ENCODE measurements at regions not wholly inside any gene's neighbourhood (a gene's known extent, or its start where the extent isn't known, plus 50 kb on each side); places are given as distances from the start of the nearest gene placed in this dataset.

DNA sequence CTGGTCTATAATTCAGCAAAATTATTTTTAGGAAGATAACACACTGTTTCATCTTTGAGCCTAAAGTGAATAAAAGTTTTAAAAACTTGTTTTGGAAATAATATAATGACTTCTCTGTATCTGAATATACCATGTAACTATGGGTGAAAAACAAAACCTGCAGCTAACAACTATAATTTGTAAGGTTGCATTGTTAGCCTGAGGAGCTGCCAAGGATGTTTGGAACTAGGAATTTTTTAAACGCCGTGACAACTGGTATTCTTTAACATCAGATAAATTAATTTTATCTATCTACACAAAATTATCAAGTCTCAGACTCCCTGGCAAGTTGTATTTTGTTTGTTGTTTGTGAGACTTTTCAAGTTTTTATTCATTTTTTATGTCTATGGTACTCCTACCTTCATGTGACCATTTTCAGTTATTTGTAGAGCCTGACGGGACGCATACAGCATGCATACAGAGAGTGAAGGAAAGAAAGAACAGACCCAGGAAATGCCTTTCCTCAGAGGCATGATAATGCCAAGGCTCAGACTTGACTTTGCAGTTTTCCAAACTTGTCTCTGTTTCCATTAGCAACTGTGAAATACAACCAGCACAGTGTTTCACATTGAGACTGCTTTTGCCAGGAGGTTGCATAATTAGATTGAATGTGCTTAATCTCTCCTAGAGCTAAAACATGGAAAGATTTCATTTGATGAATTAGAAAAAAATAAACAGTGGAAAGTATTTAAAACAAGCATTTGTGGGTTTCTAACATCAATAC lies 60.8 kb upstream of the ARHGEF26 start:
- DNase-seq (ENCODE audit: low spot score): no peak

DNA sequence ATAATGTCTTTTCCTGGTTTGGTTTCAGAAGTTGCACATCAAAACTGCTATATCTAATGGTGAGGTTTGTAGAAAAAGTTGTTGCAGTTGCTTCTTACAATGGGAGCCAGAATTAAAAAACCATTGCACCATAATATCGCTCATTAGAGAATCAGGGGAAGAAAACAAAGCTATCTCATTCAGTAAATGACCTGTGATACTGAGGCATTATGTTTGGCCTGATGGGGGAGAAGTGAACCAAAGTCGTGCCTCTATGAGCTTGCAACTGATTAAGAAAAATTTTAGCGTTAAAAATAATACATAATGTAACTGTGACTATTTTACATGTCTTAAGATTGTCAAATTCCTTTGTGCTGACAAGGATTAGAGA lies 60.2 kb upstream of the ARHGEF26 start:
- DNase-seq (ENCODE audit: low spot score): no peak

DNA sequence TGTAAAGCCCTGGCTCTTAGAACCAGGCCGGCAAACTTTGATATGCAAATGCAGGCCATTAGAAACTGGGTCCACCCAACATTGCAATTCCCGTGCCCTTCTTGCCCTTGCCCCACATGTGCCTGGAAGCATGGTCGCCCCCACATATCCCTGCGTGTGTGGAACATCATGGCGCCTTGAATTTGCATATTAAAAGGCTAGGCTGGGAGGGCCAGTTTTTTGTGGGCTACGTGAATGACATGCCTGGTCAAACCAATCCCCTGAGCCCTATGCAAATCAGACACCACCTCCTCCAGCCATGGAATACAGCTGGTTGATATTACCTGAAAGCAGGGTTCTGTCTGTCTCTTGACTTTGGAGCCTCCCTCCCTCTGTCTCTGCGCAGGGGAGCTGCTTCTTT lies 58.7 kb upstream of the ARHGEF26 start:
- DNase-seq (ENCODE audit: low spot score): no peak

DNA sequence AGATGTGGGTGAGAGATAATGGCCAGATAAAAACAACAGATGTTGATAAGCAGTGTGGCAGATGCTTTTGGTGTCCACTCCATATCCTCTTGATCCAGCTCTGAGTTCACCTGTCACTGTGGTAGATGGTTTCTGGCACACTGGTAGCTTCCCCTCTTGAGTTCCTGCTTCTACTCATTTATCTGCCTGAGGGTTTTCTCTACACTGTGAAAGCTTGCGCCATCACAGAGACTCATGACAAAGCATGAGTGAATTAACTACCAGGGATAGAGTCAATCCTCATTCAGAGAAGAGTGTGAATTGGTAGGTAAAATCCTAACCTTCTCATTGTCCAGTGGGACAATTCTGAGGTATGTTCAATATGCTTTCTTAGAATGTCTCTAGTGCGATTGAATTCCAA lies 50.0 kb upstream of the ARHGEF26 start:
- DNase-seq (ENCODE audit: low spot score): no peak

Measured in germinal center (tissue), 1 donor.